ENCODE measurements at regions not wholly inside any gene's neighbourhood (a gene's known extent, or its start where the extent isn't known, plus 50 kb on each side); places are given as distances from the start of the nearest gene placed in this dataset.

DNA sequence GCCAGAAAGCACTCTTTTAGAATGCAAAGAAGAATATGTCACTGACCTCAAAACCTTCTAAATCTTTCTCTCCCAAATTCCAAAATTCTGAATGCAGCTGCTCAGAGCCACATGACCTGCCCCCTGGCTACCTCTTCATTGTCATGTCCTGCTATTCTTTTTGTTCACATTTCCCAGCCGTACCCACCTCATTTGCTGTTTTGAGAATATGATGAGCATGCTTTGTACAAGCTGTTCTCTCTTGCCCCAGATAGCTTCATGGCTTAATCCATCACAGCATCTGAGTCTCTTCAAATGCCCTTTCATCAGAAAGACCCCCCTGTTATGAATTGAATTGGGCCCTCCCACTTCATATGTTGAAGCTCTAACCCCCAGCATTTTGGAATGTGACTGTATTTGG is 214.3 kb downstream of the KCNS3 start:
- no peak for DNase-seq (ENCODE audit: low read depth, low spot score)

DNA sequence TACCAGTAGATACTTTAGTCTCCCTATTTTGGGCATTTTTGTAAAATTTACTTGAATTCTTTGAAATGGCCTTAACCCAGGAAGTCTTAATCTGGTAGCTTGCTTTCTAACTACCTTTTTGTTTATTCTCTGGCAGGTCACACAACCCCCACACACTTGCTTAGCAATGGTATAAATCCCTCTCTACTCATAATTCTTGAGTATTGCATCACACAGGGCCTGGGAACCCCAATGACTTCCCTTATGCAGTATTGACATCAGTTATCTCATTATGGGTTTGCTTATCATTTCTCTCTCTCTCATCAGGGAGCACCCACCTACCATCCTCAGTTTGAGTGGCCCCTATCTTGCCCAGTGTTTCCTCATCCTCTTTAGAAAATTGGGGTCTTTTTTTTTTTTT is 207.1 kb downstream of the KCNS3 start:
- no peak for DNase-seq (ENCODE audit: low read depth, low spot score)

DNA sequence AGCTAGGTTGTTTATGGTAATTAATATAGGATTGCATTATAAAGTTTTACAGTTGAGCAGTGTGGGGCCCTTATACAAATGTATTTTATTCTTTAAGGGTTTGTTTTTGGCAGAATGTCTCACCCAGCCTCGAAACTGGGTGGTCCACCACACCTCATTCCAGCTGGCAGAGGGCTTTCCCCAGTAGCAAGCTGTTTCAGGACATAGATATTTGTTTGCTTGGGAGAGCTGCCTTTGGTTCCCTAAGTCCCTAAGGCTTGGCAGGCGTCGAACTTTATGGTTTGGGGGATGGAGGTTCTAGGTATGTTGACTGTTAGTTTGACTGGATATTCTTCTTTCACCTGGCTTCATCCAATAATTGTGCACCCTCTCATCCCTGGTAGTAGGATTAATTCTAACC is 205.9 kb downstream of the KCNS3 start:
- no peak for DNase-seq (ENCODE audit: low read depth, low spot score)

DNA sequence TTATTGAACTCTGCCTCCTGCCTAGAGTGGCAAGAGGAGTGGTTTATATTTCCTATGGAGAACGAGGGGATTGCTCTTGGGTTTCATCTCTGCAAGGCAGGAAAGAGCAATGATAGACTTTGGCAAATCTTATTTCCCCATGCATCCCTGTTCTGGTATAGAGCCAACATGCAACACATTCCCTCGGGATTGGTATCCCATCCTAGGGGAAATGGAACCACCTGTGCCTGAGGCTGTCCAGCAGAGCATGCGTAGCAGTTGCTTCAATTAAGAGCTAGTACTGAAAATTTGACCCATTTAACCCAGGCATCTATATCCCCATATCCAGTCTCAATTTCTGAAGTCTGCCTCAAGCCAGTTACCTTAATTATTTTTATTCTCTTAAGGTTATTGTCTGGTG is 205.3 kb downstream of the KCNS3 start:
- DNase-seq (ENCODE audit: low read depth, low spot score) = no peak

DNA sequence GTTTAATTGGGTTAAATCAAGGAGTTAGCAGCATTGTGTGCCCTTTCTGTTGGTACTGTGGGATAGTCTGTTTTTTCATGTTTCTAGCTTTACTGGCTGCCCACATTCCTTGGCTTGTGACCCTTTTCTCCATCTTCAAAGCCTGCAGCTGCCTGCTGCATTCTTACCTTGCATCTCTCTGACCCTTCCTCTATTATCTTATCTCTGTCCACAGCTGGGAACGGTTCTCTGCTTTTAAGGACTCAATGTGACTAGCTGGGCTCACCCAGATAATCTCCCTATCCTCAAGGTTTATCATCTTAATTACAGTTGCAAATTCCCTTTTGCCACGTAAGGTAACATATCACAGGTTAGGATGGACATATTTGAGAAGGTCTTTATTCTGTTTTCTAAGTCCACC is 199.7 kb downstream of the KCNS3 start:
- DNase-seq (ENCODE audit: low read depth, low spot score) = no peak

DNA sequence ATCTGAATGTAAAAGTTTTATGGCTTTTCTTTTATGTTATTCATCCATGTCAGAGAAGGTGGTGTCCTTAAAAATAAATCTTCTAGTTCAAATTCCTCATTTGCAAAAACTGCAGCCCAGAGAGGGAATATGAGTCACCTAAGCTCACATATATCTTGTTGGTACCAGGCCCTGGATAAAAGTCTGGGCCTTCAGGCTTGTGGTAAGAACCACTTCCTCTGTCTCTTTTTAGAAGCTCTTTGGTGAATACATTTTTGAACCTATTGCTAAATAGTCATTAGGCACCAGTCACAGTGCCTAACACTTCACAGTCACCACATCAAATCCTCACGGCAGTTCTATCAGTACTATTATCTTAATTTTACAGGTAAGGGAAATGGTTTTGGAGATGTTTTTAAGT is 199.2 kb downstream of the KCNS3 start:
- no peak for DNase-seq (ENCODE audit: low read depth, low spot score)

DNA sequence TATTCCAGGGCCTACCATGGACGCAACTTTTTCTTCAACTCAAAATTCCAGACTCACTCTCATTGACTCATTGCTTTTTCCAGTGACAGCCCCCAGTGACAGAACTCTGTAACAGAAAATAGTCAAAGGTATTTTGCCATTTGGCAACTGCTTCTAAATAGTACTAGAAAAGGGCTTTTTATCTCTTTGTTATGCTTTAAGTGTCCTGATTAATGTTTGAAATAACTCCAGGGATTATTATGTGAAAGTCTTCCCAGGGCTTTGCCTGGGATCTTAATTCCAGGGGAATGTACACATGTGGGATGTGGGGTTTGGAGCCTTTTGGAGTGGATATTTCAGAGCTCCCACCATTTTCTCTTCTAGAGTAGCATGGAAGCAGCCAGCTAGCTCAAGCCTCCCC is 198.8 kb downstream of the KCNS3 start:
- no peak for DNase-seq (ENCODE audit: low read depth, low spot score)

DNA sequence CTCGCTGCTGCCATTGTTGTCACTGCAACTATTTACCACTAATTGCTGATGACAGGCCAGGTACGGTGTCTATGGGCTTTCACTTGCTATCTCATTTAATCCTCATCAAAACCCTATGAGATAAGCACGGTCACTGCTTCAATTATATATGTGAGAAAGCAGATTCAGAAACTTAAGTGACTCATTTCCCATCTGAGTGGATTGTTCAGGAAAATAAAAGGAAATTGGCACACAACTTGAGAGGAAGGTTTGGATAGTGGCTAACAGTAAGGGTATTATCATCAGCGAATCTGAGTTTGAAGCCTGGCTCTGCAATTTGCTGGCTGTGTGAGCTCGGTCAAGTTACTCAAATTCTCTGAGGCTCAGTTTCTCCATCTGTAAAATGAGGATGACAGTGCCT is 196.0 kb downstream of the KCNS3 start:
- DNase-seq (ENCODE audit: low read depth, low spot score) = no peak

DNA sequence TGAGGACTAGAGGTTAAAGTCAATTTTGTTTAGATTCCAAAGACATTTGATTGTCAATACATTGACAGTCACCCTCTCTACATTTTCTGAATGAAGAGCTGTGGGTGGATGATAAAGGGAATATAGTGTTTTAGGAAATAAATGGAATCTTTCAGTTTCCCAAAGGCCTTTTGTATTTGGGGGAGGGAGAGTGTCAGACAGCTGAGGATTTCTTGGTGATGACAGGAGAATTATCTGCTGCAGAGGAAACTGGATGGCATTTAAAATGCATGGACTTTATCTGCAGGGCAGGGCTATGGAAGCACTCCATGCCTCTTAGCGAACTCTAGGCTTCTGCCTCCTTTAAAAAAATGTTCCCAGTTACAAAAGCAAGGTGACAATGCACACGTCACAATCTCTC is 195.1 kb downstream of the KCNS3 start:
- DNase-seq (ENCODE audit: low read depth, low spot score) = no peak

DNA sequence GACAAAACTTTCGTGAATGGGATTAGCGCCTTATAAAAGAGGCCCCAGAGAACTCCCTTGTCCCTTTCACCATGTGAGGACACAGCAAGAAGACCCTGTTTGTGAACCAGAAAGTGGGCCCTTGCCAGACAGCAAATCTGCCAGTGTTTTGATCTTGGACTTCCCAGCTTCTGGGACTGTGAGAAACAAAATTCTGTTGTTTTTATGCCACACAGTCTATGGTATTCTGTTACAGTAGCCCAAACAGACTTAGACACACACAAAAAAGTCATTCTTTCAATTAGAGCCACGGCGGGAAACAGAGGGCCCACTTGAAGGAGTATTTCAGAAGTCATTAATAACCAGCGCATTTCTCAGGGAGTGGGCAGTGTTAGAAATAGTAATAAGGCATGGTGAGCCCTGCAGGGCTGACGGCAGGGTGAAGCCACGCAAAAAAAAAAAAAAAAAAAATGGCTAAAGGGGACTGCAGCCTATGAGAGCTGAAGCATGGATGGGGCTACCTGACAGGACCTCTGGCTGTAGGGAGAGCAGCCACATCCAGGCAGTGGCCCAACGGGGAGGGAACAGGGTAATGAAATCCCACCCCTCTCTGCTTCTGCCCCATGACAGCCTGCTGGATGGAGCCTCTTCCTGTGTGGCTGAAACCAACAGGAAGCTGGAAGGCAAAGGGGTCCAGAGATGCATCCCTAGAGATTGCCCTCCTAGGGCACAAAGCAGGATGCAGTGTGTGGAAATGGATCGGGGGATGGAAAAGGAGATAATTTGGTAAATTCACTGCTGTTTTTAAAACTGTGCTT is 189.3 kb downstream of the KCNS3 start:
- no peak for DNase-seq (ENCODE audit: low read depth, low spot score)

DNA sequence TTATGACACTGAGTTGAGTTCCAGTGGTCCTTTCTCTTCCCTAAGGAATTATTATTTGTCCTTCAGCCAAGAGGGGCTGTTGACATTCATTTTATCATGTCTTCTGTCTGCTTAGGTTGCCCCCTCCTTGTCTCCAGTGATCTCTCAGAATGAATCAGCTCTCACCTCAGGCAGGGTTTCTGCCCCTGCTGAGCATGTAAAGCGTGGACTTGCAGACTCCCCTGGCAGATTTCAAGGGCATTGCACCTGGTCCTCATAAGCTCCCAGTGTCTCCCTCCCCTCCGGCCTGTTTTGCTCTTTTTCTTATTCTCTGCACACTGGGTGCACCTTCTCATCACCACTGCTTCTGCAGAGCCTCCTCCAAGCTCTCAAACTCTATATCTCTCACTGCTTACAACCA is 188.4 kb downstream of the KCNS3 start:
- no peak for DNase-seq (ENCODE audit: low read depth, low spot score)

DNA sequence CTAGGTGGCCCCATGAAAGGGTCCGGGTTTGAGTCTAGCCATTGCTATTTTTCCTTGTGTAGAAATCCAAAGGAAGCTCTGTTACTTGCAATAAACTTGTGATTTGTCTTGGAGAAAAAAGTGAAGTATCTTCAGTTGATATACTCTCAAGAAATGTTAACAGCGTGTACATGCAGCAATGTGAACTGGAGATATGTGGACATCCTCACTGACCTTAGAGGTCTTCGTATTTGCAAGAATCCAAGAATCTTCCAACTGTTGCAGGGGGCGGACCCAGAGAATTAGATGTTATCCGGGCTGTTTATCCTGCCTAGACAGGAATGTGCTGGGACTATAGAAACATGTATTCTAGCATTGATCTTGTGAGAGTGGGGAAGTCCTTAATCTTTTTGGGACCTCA is 187.6 kb downstream of the KCNS3 start:
- no peak for DNase-seq (ENCODE audit: low read depth, low spot score)

DNA sequence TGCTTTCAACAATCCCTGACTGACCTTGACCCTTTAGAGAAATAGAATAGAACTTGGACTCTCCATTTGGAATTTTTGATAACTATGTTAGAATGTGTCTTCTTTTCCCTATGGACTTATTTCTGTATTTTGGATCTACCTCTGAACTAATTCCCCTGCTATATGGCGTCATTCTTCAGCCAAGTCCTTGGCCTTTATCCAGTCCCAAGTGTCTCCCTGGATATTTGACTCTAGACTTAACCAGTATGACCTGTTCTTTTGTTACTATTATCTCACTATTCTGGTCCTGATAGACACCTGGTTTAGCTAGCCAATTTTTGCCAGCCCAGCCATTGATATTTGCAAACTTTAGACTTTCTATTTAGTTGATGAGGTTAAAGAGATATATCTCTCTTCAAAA is 186.8 kb downstream of the KCNS3 start:
- no peak for DNase-seq (ENCODE audit: low read depth, low spot score)

DNA sequence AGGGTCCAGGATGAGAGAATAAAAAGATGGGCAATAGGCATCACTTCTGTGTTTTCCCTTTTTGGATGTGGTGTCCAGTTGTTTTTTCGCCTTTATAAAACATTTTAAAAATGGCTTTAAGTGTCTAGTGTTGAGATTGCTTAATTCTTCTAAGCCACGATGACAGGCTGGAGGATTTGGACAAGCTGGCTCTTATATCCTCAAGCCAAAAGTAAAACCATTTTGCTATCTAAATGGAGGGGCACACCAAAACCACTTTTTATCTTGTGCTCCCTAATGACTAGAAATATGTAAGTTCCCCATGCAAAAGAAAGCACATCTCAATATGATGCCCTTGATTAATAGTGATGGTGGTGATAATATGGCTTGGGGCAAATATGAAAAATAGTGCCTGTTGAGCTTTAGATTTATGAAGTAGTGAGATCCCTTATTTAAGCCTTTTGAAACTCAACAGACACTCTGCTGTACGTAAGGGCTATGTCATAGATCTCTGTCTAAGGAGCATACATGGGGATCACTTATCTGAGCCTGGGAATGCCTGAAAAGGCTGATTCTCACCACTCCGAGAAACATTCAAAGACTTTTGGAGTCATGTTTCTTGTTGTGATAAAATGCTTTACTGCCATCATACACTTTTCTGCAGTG is 185.5 kb downstream of the KCNS3 start:
- no peak for DNase-seq (ENCODE audit: low read depth, low spot score)

DNA sequence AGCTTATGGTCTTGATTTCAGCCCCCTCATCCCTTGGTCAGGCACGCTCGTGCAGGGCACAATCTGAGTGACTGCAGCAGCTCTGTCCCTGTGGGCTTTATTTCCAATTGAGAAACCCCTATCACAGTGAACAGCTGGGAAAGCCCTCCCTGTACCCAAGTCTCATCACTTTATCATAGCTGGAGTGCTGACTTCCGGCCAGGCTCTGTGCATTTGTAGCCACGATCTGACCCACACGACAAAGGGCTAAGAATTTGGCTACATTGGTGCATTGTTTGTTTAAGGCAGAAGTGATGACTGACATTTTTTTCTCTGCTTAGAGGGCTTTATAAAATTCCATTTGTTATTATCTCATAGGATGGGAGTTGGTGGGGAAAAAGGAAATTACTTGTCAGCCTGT is 184.4 kb downstream of the KCNS3 start:
- DNase-seq (ENCODE audit: low read depth, low spot score) = no peak

DNA sequence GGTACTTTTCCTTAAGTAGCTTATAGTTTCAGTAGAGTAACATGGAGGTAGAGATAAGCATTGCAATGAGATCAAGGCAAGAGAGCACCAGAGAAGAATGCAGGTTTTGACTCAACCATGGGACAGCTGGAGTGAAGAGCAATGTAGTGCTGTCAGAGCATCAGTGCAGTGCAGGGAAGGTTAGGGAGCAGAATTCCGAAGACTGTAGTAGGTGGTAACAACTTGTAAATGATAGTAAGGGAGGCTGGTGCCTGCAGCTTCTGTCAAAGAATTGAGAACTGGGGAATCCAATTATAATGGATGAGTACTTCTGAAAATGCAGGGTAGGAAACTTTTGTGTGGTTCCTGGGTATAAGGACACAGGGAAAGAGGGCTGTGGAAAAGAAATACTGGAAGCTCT is 183.2 kb downstream of the KCNS3 start:
- DNase-seq (ENCODE audit: low read depth, low spot score) = no peak

DNA sequence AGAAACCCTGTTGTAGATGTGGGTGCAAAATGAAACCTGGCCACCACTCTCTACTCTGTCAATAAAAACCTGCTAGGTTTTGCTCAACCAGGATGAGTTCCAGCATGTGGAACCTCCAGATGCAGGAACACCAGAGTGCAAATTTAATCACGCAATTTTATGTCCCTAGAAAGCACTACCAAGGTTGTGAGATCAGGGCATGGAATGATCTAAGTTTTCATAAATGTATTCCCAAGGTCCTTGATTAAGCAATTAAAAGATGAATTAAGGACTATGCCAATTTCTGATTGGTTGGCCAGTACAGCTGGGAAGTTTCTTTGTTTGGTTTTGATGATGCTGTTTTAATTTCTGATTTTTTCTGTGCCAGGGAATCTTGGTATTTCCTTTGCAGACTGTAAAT is 179.2 kb downstream of the KCNS3 start:
- no peak for DNase-seq (ENCODE audit: low read depth, low spot score)

DNA sequence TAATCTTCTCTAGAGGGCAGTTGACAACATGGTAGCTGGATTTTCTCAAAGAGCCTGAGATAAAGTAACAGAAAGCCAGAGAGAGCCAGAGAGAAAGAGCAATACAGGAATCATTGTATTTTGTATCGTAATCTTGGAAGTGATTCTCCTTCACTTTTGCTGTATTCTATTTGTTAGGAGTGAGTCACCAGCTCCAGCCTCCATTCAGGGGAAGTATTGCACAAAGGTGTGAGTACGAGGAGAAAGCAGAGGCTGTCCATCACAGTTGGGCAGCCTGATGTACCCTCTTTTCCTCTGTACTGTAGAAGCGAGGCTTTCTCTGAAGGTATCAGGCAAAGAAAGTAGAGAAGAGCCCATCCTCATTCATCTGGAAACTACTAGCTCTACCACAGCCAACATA is 176.8 kb downstream of the KCNS3 start:
- no peak for DNase-seq (ENCODE audit: low read depth, low spot score)

DNA sequence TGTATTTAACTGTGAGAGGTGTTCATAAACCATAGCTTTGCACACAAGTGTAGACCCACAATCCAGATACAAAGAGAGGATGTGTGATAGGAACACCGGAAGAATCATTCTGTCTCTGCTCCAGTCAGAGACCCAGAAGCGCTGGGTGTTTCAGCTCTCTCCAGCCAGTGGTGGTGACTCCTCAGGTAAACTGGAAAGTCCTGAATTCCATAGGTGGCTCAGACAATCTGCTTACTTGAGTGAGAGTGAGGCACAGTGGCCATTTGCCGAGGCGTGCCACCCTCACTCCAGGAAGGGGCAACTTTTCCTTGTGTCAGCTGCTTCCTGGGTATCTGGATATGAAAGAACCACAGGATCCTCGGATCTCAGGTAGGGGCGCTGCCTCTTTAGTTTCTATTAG is 171.5 kb downstream of the KCNS3 start:
- DNase-seq (ENCODE audit: low read depth, low spot score) = no peak

DNA sequence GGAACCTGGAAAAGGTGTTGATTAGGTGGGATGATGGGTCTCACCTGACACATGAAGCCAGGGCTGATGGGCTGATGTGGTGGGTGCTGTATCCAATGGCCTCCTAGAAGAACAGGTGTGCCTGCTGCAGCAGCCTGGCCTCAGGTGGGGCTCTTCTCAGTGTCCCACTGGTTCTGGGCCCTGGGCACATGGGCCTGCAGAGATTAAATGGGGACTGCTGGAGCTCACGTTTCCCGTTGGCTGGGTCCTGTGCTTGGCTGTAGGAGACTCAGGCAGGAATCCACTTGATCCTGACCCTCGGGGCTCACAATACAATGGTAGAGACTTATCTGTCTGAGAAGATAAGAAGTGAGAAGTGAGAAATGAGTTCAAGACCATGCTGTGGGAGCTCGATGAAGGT is 170.9 kb downstream of the KCNS3 start:
- no peak for DNase-seq (ENCODE audit: low read depth, low spot score)

DNA sequence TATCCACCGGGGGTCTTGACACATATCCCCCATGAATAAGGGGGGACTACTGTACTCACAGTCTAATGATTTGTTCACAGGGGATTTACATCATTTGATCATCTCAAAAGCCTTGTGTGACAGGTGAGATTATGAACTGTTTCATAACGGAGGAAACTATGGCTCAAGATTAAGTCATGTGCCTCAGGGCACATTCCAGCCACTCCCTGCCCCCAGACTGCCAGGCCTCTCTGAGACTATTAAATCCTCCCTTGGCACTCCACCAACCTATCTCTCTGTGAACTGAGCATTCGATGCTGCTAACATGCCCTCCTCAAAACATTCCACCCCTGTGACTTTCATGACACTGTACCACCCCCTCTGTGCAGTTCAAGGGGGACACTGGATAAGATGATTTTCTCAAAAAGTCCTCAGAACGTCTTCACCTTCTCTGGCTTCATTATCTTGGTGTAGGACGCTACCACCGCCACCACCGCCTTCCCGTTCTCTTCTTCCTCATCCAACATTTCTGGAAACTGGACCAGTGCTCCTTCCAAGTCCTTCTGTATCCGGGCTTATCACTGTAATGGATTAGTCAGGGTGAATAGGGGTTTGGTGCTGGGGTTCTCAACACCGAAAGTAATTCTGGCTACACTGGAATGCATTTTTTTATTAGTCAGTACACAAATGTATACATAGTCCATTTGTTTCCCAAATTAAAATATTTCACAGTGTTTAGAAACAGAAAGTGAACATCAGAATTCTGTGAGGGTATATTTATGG is 169.6 kb downstream of the KCNS3 start:
- DNase-seq (ENCODE audit: low read depth, low spot score) = no peak

DNA sequence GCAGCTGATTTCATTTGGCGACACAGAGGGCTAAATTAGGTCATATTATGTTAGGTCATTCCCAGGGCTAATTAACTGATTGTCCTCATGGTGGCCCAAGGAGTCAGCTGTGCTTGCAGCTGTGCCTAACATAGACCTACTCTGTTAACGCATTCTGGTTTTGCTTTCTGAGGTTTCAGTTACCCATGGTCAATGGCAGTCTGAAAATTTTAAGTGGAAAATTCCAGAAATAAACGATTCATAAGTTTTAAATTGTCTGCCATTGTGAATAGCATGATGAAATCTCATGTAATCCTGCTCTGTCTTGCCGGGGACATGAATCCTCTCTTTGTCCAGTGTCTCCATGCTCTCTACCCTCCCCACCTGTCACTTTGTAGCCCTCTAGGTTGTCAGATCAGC is 168.7 kb downstream of the KCNS3 start:
- DNase-seq (ENCODE audit: low read depth, low spot score) = no peak

Data from activated CD4-positive, CD25-positive, alpha-beta regulatory T cell treated with anti-CD3 and anti-CD28 coated beads, Interleukin-2, amount 50 U/mL, for 16 hours (primary cell).